ENCODE measurements at regions not wholly inside any gene's neighbourhood (a gene's known extent, or its start where the extent isn't known, plus 50 kb on each side); places are given as distances from the start of the nearest gene placed in this dataset.

- TF ChIP-seq, protein P1, sequence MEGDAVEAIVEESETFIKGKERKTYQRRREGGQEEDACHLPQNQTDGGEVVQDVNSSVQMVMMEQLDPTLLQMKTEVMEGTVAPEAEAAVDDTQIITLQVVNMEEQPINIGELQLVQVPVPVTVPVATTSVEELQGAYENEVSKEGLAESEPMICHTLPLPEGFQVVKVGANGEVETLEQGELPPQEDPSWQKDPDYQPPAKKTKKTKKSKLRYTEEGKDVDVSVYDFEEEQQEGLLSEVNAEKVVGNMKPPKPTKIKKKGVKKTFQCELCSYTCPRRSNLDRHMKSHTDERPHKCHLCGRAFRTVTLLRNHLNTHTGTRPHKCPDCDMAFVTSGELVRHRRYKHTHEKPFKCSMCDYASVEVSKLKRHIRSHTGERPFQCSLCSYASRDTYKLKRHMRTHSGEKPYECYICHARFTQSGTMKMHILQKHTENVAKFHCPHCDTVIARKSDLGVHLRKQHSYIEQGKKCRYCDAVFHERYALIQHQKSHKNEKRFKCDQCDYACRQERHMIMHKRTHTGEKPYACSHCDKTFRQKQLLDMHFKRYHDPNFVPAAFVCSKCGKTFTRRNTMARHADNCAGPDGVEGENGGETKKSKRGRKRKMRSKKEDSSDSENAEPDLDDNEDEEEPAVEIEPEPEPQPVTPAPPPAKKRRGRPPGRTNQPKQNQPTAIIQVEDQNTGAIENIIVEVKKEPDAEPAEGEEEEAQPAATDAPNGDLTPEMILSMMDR (IDR thresholded peaks at IDR 0.05) = no peak
Observed at GRCh38 chr4:24114444-24114843, 224.6 kb upstream of the PPARGC1A start.

GRCh38 chr4:24112466-24112865 lies 222.6 kb upstream of the PPARGC1A start:
- Histone ChIP-seq H3K27me3 (replicated peaks; ENCODE audit: insufficient read depth) (no peaks in the 10 kb centered on the region), H3K4me1 (ENCODE audit: control insufficient read depth in 1 of 2, low read depth in 2 of 2) (no peaks in the 10 kb centered on the region), H3K9me3 (no peaks in the 10 kb centered on the region), H3K27ac (no peak overlapping the region), H3K4me3 (no peak overlapping the region), H3K36me3 (no peaks in the 10 kb centered on the region)
- DNase-seq (ENCODE audit: low spot score) = no peak
- no peak for ATAC-seq (ENCODE audit: insufficient number of reproducible peaks, low FRiP score, low read depth)
- TF ChIP-seq, protein P1 (IDR thresholded peaks at IDR 0.05) = no peak

More at GRCh38 chr4:24114444-24114843, 224.6 kb upstream of the PPARGC1A start:
- Histone ChIP-seq H3K36me3 (no peaks in the 10 kb centered on the region), H3K4me3 (no peak overlapping the region), H3K27me3 (replicated peaks; ENCODE audit: insufficient read depth) (no peaks in the 10 kb centered on the region), H3K27ac (no peak overlapping the region), H3K9me3 (no peaks in the 10 kb centered on the region), H3K4me1 (ENCODE audit: control insufficient read depth in 1 of 2, low read depth in 2 of 2) (no peaks in the 10 kb centered on the region)
- ATAC-seq (ENCODE audit: insufficient number of reproducible peaks, low FRiP score, low read depth) = no peak
- DNase-seq (ENCODE audit: low spot score) = no peak

DNA sequence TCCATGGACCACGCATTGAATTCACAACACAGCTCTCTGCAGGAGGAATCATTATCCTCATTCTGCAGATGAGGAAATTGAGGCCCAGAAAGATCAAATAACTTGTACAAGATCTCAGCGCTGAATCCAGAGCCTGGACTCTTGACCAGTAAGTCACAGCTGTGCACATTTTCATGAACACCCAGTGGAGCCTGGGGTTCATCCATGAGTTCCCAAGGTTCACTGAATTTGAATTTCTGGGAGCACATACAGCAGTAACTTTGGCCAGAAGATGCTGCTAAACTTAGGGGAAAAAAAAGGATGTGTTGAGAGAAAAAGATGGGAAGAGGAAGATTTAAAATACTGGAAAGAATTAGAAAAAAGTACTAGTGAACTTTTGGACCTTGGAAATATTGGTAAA lies 218.7 kb upstream of the PPARGC1A start:
- Histone ChIP-seq H3K27me3 (replicated peaks; ENCODE audit: insufficient read depth) (no peaks in the 10 kb centered on the region), H3K27ac (no peak overlapping the region), H3K4me1 (ENCODE audit: control insufficient read depth in 1 of 2, low read depth in 2 of 2) (no peaks in the 10 kb centered on the region), H3K4me3 (no peak overlapping the region), H3K9me3 (no peaks in the 10 kb centered on the region), H3K36me3 (no peaks in the 10 kb centered on the region)
- no peak for DNase-seq (ENCODE audit: low spot score)
- TF ChIP-seq, protein P1 (IDR thresholded peaks at IDR 0.05) = no peak
- no peak for ATAC-seq (ENCODE audit: insufficient number of reproducible peaks, low FRiP score, low read depth)

DNA sequence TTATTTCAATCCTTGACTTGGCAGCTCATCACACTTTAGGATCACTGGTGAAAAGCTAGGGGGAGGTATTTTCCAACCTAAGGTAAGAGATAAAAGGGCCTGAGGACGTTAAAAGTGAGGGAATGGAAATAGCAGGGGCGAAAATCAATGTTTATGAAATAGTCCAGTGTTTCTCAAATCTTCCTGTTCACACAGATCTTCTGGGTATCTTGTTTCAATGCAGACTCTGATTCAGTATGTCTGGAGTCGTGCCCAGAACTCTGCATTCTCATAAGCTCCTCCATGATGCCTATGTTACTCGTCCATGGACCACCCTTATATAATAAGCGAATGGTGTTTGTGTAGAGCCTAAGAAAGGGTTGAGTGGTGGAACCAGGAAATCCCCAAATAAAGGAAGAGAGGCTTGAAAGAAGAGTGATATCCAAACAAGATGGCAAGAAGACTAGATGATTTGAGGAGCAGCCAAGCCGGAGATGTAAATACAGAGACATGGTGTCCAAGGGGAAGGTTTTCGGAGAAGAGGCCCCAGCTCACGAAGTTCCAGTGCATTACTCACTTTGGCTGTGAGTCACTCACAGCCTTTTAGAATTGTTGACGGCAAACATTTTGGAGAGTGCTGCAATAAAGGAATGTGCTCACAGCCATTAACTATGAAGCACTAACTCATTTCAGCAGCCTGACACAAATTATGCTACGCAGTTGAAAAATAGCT lies 215.6 kb upstream of the PPARGC1A start:
- TF ChIP-seq, protein P1 (IDR thresholded peaks at IDR 0.05) = no peak
- Histone ChIP-seq H3K36me3 (no peaks in the 10 kb centered on the region), H3K4me1 (ENCODE audit: control insufficient read depth in 1 of 2, low read depth in 2 of 2) (no peaks in the 10 kb centered on the region), H3K9me3 (no peaks in the 10 kb centered on the region), H3K27ac (no peak overlapping the region), H3K27me3 (replicated peaks; ENCODE audit: insufficient read depth) (no peaks in the 10 kb centered on the region), H3K4me3 (no peak overlapping the region)
- DNase-seq (ENCODE audit: low spot score) (no peak), ATAC-seq (ENCODE audit: insufficient number of reproducible peaks, low FRiP score, low read depth) (no peak)

DNA sequence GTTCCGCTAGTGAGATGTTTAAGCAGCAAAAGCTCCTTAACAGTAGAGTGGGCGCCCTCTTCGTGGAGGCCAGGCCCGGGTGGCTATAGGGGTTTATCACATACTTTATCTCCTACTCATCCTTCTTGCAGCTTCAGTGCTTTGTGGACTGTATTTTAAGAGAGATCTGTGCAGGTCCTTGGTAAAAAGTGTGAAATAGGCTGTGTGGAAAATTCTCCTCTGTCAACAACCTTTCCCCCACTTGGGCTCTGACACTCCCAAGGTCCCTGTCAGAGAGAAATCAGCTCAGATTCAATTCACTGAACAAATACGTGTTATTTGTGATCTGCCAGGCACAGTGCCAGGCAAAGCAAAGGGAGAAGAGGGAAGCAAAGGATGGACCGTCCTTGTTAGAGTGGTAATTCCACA lies 214.3 kb upstream of the PPARGC1A start:
- Histone ChIP-seq H3K27me3 (replicated peaks; ENCODE audit: insufficient read depth) (no peaks in the 10 kb centered on the region), H3K4me1 (ENCODE audit: control insufficient read depth in 1 of 2, low read depth in 2 of 2) (no peaks in the 10 kb centered on the region), H3K4me3 (no peak overlapping the region)

More for the DNA sequence above, 214.3 kb upstream of the PPARGC1A start:
- Histone ChIP-seq H3K27ac (no peak overlapping the region), H3K9me3 (no peaks in the 10 kb centered on the region), H3K36me3 (no peaks in the 10 kb centered on the region)
- DNase-seq (ENCODE audit: low spot score) (no peak), ATAC-seq (ENCODE audit: insufficient number of reproducible peaks, low FRiP score, low read depth) (no peak)
- TF ChIP-seq, protein P1 (IDR thresholded peaks at IDR 0.05) = no peak

Data from thoracic aorta (tissue), 2 donors.